Astrocyte (in vitro differentiated cells and primary cell): ENCODE measurements at regions not wholly inside any gene's neighbourhood (a gene's known extent, or its start where the extent isn't known, plus 50 kb on each side); places are given as distances from the start of the nearest gene placed in this dataset.

Experiments
- DNase-seq: peaks from one replicate; pipeline ENCODE4 v3.0.0-alpha.2; 2010; ENCODE audit warnings: low read depth
- FAIRE-seq: peaks from 2 replicates; lab custom pipeline; 2011; peaks lifted over from hg19 to GRCh38; lab: Jason Lieb, UNC
- H2AFZ ChIP-seq: 2 replicates; pipeline ENCODE4 v1.6.0; 2012; ENCODE audit warnings: low read depth, low read length, inconsistent platforms
- H3K27ac ChIP-seq: 2 replicates; pipeline ENCODE4 v1.5.1; 2011; ENCODE audit warnings: low read depth, low read length, inconsistent platforms
- H3K27me3 ChIP-seq: 2 replicates; pipeline ENCODE4 v1.6.0; 2011; ENCODE audit warnings: low read length, inconsistent platforms; ENCODE audit not compliant: insufficient read depth
- H3K36me3 ChIP-seq: 2 replicates; pipeline ENCODE4 v1.5.1; 2011; ENCODE audit warnings: low read length, inconsistent platforms; ENCODE audit not compliant: insufficient read depth
- H3K4me1 ChIP-seq: 2 replicates; pipeline ENCODE4 v1.5.1; 2011; ENCODE audit warnings: low read length, inconsistent platforms; ENCODE audit not compliant: insufficient read depth
- H3K4me2 ChIP-seq: 2 replicates; pipeline ENCODE4 v1.6.0; 2012; ENCODE audit warnings: low read length, inconsistent platforms
- H3K4me3 ChIP-seq: 2 replicates; pipeline ENCODE4 v1.5.1; 2011; ENCODE audit warnings: low read depth, mild to moderate bottlenecking, low read length, inconsistent platforms; ENCODE audit not compliant: insufficient read depth
- H3K79me2 ChIP-seq: 2 replicates; pipeline ENCODE4 v1.6.0; 2012; ENCODE audit warnings: mild to moderate bottlenecking, low read length, inconsistent platforms; ENCODE audit not compliant: insufficient read depth
- H3K9ac ChIP-seq: 2 replicates; pipeline ENCODE4 v1.6.0; 2012; ENCODE audit warnings: mild to moderate bottlenecking, low read length, inconsistent platforms
- H3K9me3 ChIP-seq: 2 replicates; pipeline ENCODE4 v1.5.1; 2012; ENCODE audit warnings: low read depth, mild to moderate bottlenecking, low read length, inconsistent platforms; ENCODE audit not compliant: insufficient read depth
- H4K20me1 ChIP-seq: 2 replicates; pipeline ENCODE4 v1.6.0; 2012; ENCODE audit warnings: low read length, inconsistent platforms; ENCODE audit not compliant: insufficient read depth
- H3K27ac Mint-ChIP-seq: one replicate; pipeline ENCODE4 v1.8.0; 2021; ENCODE audit warnings: mild to moderate bottlenecking, mixed read lengths; ENCODE audit not compliant: unreplicated experiment
- H3K27me3 Mint-ChIP-seq: one replicate; pipeline ENCODE4 v1.8.0; 2021; ENCODE audit warnings: low read depth, mixed read lengths; ENCODE audit not compliant: unreplicated experiment
- H3K36me3 Mint-ChIP-seq: one replicate; pipeline ENCODE4 v1.8.0; 2021; ENCODE audit warnings: low read depth, mixed read lengths; ENCODE audit not compliant: unreplicated experiment
- H3K4me1 Mint-ChIP-seq: one replicate; pipeline ENCODE4 v1.8.0; 2021; ENCODE audit warnings: low read depth, mixed read lengths; ENCODE audit not compliant: unreplicated experiment
- H3K4me3 Mint-ChIP-seq: one replicate; pipeline ENCODE4 v1.8.0; 2021; ENCODE audit warnings: mild to moderate bottlenecking, moderate library complexity, mixed read lengths; ENCODE audit not compliant: unreplicated experiment
- H3K9me3 Mint-ChIP-seq: one replicate; pipeline ENCODE4 v1.8.0; 2021; ENCODE audit warnings: mild to moderate bottlenecking, mixed read lengths; ENCODE audit not compliant: unreplicated experiment
- CTCF ChIP-seq: IDR thresholded peaks from 2 replicates; pipeline ENCODE4 v1.5.1; 2011; ENCODE audit warnings: low read depth, mild to moderate bottlenecking, inconsistent platforms, low read length, moderate library complexity; ENCODE audit not compliant: insufficient read depth
- EZH2 ChIP-seq: IDR thresholded peaks from 2 replicates; pipeline ENCODE4 v1.6.1; 2012; ENCODE audit warnings: mild to moderate bottlenecking, low read length, inconsistent platforms; ENCODE audit not compliant: insufficient read depth

GRCh38 chr9:115983366-115983765, 170.2 kb upstream of the PAPPA start:
- Histone ChIP-seq H4K20me1 (no peaks in the 10 kb centered on the region), H3K36me3 (no peaks in the 10 kb centered on the region), H3K9me3 (no peaks in the 10 kb centered on the region), H3K79me2 (no peaks in the 10 kb centered on the region), H2AFZ (no peak overlapping the region), H3K27ac (no peak overlapping the region), H3K4me1 (no peaks in the 10 kb centered on the region), H3K4me3 (no peak overlapping the region), H3K4me2 (no peak overlapping the region), H3K9ac (no peak overlapping the region), H3K27me3 (no peaks in the 10 kb centered on the region)
- no peak for FAIRE-seq
- peaks cover 4% of the 10 kb centered on the region for H3K9me3 Mint-ChIP-seq
- no peak overlapping the region for H3K27ac Mint-ChIP-seq
- H3K36me3 Mint-ChIP-seq = no peaks in the 10 kb centered on the region
- no peak for DNase-seq
- TF ChIP-seq CTCF (no peak), EZH2 (no peak)
- no peak overlapping the region for H3K4me3 Mint-ChIP-seq
- peaks cover 5% of the 10 kb centered on the region for H3K4me1 Mint-ChIP-seq
- no peaks in the 10 kb centered on the region for H3K27me3 Mint-ChIP-seq

- H3K4me3 ChIP-seq = no peak overlapping the region
- no peak overlapping the region for H3K9ac ChIP-seq
- H3K27me3 Mint-ChIP-seq = no peaks in the 10 kb centered on the region
- H3K4me1 Mint-ChIP-seq = peaks cover 10% of the 10 kb centered on the region
- H3K27me3 ChIP-seq = no peaks in the 10 kb centered on the region
- H3K9me3 Mint-ChIP-seq = peaks cover 4% of the 10 kb centered on the region
- H3K27ac Mint-ChIP-seq = no peak overlapping the region
- H4K20me1 ChIP-seq = no peaks in the 10 kb centered on the region
- no peak overlapping the region for H3K27ac ChIP-seq
- H3K4me3 Mint-ChIP-seq = no peak overlapping the region
- H3K4me1 ChIP-seq = no peaks in the 10 kb centered on the region
- H2AFZ ChIP-seq = no peak overlapping the region
- H3K36me3 Mint-ChIP-seq = no peaks in the 10 kb centered on the region
- no peaks in the 10 kb centered on the region for H3K36me3 ChIP-seq
- H3K4me2 ChIP-seq = no peak overlapping the region
- no peaks in the 10 kb centered on the region for H3K9me3 ChIP-seq
- TF ChIP-seq EZH2 (no peak), CTCF (no peak)
- H3K79me2 ChIP-seq = no peaks in the 10 kb centered on the region
- FAIRE-seq (no peak), DNase-seq (no peak)
Measured at GRCh38 chr9:115985657-115986056, 167.9 kb upstream of the PAPPA start.

DNA sequence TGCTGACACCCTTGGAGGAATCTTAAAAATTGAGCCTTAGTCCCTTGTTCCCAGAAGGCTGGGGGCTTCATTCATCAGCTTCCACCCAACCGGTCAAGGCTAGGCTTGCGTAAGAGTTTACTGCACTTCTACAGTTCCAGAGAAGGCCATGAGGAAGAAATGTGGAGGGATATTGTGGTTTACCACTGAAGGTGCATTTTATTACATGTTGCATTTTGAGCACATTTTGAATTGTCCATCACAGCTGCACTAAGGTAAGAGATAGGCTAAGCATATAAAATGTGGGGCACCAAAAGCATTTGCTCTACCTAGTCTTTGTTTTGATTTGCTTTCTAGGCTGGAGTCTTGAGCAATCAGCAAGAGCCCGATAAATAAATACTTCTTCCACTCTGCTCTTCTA, 167.1 kb upstream of the PAPPA start:
- no peaks in the 10 kb centered on the region for H3K9me3 ChIP-seq
- no peak overlapping the region for H3K4me3 ChIP-seq
- Mint-ChIP-seq H3K9me3 (peaks cover 4% of the 10 kb centered on the region), H3K4me3 (no peak overlapping the region), H3K27ac (no peak overlapping the region), H3K4me1 (peaks cover 8% of the 10 kb centered on the region), H3K27me3 (no peaks in the 10 kb centered on the region), H3K36me3 (no peaks in the 10 kb centered on the region)
- FAIRE-seq (no peak), DNase-seq (no peak)
- no peaks in the 10 kb centered on the region for H3K27me3 ChIP-seq
- no peak for TF ChIP-seq EZH2
- TF ChIP-seq CTCF = no peak
- H3K4me1 ChIP-seq = no peaks in the 10 kb centered on the region
- H3K9ac ChIP-seq = no peak overlapping the region
- no peaks in the 10 kb centered on the region for H4K20me1 ChIP-seq
- H3K79me2 ChIP-seq = no peaks in the 10 kb centered on the region
- no peak overlapping the region for H2AFZ ChIP-seq
- no peak overlapping the region for H3K4me2 ChIP-seq
- H3K27ac ChIP-seq = no peak overlapping the region
- no peaks in the 10 kb centered on the region for H3K36me3 ChIP-seq
